Subcutaneous abdominal adipose tissue (tissue), 5 donors: ENCODE measurements at regions not wholly inside any gene's neighbourhood (a gene's known extent, or its start where the extent isn't known, plus 50 kb on each side); places are given as distances from the start of the nearest gene placed in this dataset.
"Not testable (repeated sequence)": the region's sequence is repeated elsewhere in the genome, so short reads cannot be mapped to it uniquely, and the experiment has no call there.

ENCODE experiments used
- H3K27ac ChIP-seq: one replicate; pipeline ENCODE4 v1.7.0; 2013; ENCODE audit warnings: low read depth, mild to moderate bottlenecking, inconsistent platforms, low read length, moderate library complexity
- H3K27me3 ChIP-seq, 5 donors: one replicate each; pipeline ENCODE4 v1.7.0; 2013; ENCODE audit warnings: low read length in 5 of 5, inconsistent platforms in 1 of 5; ENCODE audit not compliant: control insufficient read depth in 5 of 5, insufficient read depth in 4 of 5
- H3K36me3 ChIP-seq, 5 donors: one replicate each; pipeline ENCODE4 v1.7.0; 2013; ENCODE audit warnings: low read length in 5 of 5; ENCODE audit not compliant: control insufficient read depth in 5 of 5, insufficient read depth in 5 of 5
- H3K4me1 ChIP-seq, 5 donors: one replicate each; pipeline ENCODE4 v1.7.0; 2013; ENCODE audit warnings: low read length in 5 of 5, mild to moderate bottlenecking in 3 of 5, moderate library complexity in 1 of 5; ENCODE audit not compliant: control insufficient read depth in 5 of 5, insufficient read depth in 5 of 5
- H3K4me3 ChIP-seq, 5 donors: one replicate each; pipeline ENCODE4 v1.7.0; 2013; ENCODE audit warnings: low read length in 5 of 5, low read depth in 1 of 5
- H3K9ac ChIP-seq, 5 donors: one replicate each; pipeline ENCODE4 v1.7.0; 2013; ENCODE audit warnings: low read length in 5 of 5, mild to moderate bottlenecking in 4 of 5, moderate library complexity in 3 of 5
- H3K9me3 ChIP-seq, 5 donors: one replicate each; pipeline ENCODE4 v1.7.0; 2013; ENCODE audit warnings: low read length in 5 of 5; ENCODE audit not compliant: control insufficient read depth in 5 of 5
- donor health status: healthy.
- donor health status: healthy.
- donor health status: healthy.
- donor health status: healthy.
- donor health status: healthy.

DNA sequence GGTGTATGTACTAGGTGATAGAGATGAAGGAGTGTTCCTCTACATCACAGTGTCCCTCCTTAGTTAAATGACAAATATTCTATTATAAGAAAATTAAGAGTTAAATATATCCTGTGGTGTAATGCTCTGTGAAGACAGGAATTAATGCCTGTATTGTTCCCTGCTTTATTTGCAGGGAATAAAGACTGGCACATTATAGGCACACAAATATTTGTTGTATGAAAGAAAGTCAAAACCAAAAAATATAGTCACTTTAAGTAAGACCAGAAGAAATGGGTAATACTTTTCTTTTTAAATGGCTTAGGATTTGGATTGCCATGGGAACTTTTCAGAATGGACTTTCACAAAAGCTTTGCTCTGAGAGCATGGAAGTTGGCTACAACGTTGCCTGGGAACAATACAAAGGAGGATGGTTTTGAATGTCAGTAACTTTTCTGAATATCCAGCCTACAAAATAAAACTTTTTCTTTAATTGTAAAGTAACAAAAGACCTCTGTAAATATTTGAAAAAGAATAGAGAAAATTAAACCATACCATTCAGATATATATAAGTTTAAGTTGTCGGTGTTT lies 158.0 kb upstream of the P2RY1 start:
- Histone ChIP-seq H3K36me3 (no peaks in the 10 kb centered on the region), H3K9me3 (no peaks in the 10 kb centered on the region), H3K4me1 (peaks cover 0 to 6% (median 2%) of the 10 kb centered on the region in 5 donors), H3K9ac (no peak overlapping the region), H3K27me3 (no peaks in the 10 kb centered on the region), H3K4me3 (no peak overlapping the region), H3K27ac (no peak overlapping the region)

DNA sequence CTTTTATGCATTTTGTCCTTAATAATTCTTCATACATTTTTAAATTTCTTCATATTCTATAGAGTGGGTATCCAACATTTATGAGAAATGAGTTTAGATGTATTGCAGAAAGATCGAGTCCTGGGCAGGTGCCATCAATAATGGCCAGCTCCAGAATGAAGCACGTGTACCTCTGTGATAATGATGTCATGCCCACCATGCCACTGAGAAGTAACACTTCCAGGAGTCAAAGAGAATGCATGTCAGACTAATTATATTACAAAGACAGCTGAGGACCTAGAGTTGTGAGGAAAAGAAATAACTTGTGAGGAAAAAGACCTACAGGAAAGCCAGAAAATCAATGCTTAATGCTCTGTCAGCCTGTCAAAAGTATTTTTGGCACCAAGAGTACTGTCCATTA lies 157.4 kb upstream of the P2RY1 start:
- no peak overlapping the region for H3K27ac ChIP-seq
- no peaks in the 10 kb centered on the region for H3K36me3 ChIP-seq
- no peaks in the 10 kb centered on the region for H3K27me3 ChIP-seq
- H3K4me3 ChIP-seq = no peak overlapping the region
- no peak overlapping the region for H3K9ac ChIP-seq
- no peaks in the 10 kb centered on the region for H3K9me3 ChIP-seq
- peaks cover 0 to 1% (median 0%) of the 10 kb centered on the region in 5 donors for H3K4me1 ChIP-seq

DNA sequence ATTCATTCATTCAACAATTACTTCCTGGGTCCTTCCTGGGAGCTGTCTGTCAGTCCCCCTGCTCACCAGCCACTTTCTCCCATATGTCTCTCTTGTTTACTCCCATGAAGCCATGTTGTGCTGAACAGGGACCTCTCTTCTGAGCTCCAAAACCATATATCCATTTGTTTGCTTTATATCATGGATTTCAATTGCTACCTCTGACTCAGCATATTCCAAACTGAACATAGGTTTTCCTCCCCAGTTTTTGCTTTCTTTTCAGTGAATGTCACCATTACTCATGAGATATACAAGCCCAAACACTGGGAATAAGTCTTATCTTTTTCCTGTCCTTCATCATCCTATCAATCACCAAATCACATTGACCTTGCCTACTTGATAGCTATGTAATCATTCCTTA lies 152.5 kb upstream of the P2RY1 start:
- H3K27ac ChIP-seq = no peak overlapping the region
- no peaks in the 10 kb centered on the region for H3K36me3 ChIP-seq
- H3K27me3 ChIP-seq = no peaks in the 10 kb centered on the region
- H3K4me1 ChIP-seq = no peaks in the 10 kb centered on the region
- H3K4me3 ChIP-seq = no peak overlapping the region
- no peak overlapping the region for H3K9ac ChIP-seq
- H3K9me3 ChIP-seq = no peaks in the 10 kb centered on the region

DNA sequence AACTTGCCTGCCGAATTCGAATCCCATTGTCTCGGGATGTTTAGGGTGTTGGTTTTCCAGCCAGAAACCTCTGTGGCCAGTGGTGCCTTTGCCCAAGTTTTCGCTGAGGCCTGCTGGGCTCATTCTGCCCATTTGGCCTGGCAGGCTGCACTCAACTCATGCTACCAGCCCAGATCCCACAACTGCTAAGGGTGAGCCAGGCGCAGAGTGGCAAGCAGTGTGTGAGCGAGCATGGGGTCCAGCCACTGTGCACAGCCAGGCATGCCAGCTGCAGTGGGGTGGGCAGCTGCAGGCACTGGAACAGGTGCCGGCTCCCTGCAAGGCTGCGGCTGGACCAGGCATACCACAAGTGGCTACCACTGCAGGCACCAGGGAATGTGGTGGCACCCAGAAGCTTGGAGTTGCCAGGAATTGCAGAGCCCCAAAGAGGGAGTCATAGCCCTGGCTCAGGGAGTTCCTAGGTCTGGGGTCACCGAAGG lies 151.4 kb upstream of the P2RY1 start:
- Histone ChIP-seq H3K27me3 (no peaks in the 10 kb centered on the region), H3K4me1 (no peaks in the 10 kb centered on the region), H3K27ac (no peak overlapping the region), H3K9me3 (no peaks in the 10 kb centered on the region), H3K9ac (no peak overlapping the region), H3K4me3 (no peak overlapping the region), H3K36me3 (no peaks in the 10 kb centered on the region)

DNA sequence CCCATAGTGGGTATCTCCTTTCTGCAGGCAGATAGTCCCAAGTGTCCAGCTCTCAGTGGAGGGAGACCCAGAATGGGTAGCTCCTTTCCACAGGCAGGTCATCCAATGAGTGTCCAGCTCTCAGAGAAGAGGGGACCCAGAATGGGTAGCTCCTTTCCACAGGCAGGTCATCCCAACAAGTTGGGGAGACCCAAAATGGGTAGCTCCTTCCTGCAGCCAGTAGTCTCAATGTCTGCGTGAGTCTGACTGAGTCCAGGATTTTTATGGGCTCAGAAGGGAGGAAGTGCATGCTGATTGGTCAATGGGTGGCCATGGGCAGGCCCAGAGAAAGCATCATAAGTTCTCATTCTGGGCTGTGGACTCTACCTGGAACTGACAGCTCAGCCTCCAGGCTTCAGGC lies 150.7 kb upstream of the P2RY1 start:
- H3K4me3 ChIP-seq = no peak overlapping the region
- H3K27ac ChIP-seq = no peak overlapping the region
- H3K9ac ChIP-seq = no peak overlapping the region
- no peaks in the 10 kb centered on the region for H3K9me3 ChIP-seq
- no peaks in the 10 kb centered on the region for H3K36me3 ChIP-seq
- no peaks in the 10 kb centered on the region for H3K27me3 ChIP-seq
- no peaks in the 10 kb centered on the region for H3K4me1 ChIP-seq

DNA sequence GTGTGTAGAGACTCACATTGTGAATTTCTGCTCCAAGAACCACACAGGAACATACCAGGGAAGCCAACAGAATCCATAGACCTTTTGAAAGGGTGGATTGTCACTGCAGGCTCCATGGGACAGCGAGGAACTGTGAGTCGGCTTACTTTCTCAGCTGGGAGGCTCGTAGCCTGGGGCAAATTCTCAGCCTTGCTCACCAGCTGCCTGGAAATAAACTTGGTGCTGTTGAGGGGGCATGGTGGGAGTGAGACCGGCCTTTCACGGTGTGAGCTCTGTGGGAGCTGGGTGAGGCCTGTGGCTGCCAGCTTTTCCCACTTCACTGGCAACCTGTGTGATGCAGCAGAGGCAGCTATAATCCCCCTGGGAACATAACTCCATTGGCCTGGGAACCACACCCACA lies 146.6 kb upstream of the P2RY1 start:
- H3K4me3 ChIP-seq = no peak overlapping the region
- no peaks in the 10 kb centered on the region for H3K36me3 ChIP-seq
- no peak overlapping the region for H3K9ac ChIP-seq
- peaks cover 0 to 3% (median 0%) of the 10 kb centered on the region in 5 donors for H3K9me3 ChIP-seq
- no peaks in the 10 kb centered on the region for H3K27me3 ChIP-seq
- no peaks in the 10 kb centered on the region for H3K4me1 ChIP-seq
- no peak overlapping the region for H3K27ac ChIP-seq

DNA sequence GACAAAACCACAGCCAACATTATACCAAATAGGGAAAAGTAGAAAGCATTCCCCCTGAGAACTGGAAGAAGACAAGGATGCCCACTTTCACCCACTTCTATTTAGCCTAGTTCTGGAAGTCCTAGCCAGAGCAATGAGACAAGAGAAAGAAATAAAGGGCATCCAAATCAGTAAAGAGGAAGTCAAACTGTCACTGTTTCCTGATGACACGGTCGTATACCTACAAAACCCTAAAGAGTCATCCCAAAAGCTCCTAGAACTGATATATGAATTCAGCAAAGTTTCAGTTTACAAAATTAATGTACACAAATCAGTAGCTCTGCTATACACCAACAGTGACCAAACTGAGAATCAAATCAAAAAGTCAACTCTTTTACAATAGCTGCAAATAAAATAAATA lies 142.6 kb upstream of the P2RY1 start:
- H3K4me1 ChIP-seq, H3K27me3 ChIP-seq, H3K9me3 ChIP-seq, H3K9ac ChIP-seq, H3K4me3 ChIP-seq, H3K36me3 ChIP-seq, H3K27ac ChIP-seq: not testable (repeated sequence)

DNA sequence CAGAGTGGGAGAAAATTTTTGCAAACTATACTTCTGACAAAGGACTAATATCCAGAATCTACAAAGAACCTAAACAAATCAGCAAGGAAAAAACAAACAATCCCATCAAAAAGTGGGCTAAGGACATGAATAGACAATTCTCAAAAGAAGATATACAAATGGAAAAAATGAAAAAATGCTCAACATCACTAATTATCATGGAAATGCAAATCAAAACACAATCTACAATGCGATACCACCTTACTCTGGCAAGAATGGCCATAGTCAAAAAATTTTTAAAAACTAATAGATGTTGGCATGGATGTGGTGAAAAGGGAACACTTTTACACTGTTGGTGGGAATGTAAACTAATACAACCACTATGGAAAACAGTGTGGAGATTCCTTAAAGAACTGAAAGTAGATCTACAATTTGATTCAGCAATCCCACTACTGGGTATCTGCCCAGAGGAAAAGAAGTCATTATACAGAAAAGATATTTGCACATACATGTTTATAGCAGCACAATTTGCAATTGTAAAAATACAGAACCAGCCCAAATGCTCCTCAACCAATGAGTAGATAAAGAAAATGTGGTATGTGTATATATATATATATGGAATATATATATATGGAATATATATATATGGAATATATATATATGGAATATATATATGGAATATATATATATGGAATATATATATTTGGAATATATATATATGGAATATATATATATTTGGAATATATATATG lies 141.2 kb upstream of the P2RY1 start:
- H3K4me1 ChIP-seq = not testable (repeated sequence)

DNA sequence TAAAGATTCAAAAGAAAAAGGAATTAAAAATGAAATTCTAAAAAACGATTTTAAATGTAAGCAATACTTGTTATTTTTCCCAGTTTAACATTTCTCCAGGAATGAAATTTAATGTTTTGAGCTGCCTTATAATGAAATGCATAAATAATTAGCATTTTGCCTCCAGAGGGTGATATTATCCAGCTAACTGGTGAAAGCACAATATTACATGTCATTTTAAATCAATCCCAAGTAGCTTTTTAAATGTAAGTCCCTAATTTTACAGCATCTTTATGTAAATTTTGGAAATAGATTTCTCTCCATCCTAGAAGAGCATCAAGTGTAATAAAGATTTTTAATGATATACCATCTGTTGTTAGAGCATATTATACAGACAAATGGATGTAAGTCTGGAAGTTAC lies 139.1 kb upstream of the P2RY1 start:
- Histone ChIP-seq H3K27ac (no peak overlapping the region), H3K4me1 (no peaks in the 10 kb centered on the region), H3K9ac (no peak overlapping the region), H3K36me3 (no peaks in the 10 kb centered on the region), H3K9me3 (no peaks in the 10 kb centered on the region), H3K27me3 (no peaks in the 10 kb centered on the region), H3K4me3 (no peak overlapping the region)

More for the DNA sequence above, 141.2 kb upstream of the P2RY1 start:
- H3K27ac ChIP-seq, H3K9ac ChIP-seq, H3K36me3 ChIP-seq, H3K27me3 ChIP-seq, H3K4me3 ChIP-seq, H3K9me3 ChIP-seq: not testable (repeated sequence)

DNA sequence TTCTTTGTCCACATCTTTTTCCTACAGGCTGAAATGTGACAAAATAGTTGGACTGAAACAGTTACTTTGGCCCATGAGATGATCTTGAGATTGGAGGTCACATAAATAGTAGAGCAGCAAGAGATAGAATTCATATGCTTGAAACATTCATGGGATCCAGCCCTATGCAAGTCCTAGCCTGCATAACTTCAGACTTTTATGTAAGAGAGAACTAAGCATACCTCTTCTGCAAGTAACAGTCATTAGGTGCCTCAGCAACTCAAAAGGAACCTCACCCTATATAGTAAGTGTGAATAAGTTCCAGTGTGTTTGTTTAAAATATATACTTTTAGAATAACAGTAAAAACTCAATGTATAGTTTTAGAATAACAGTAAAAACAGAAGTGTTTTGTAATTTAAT lies 138.0 kb upstream of the P2RY1 start:
- H3K27ac ChIP-seq = no peak overlapping the region
- no peaks in the 10 kb centered on the region for H3K36me3 ChIP-seq
- no peaks in the 10 kb centered on the region for H3K27me3 ChIP-seq
- no peak overlapping the region for H3K4me3 ChIP-seq
- no peak overlapping the region for H3K9ac ChIP-seq
- H3K9me3 ChIP-seq = no peaks in the 10 kb centered on the region
- no peaks in the 10 kb centered on the region for H3K4me1 ChIP-seq
